ENCODE measurements at regions not wholly inside any gene's neighbourhood (a gene's known extent, or its start where the extent isn't known, plus 50 kb on each side); places are given as distances from the start of the nearest gene placed in this dataset.
"Not testable (repeated sequence)": the region's sequence is repeated elsewhere in the genome, so short reads cannot be mapped to it uniquely, and the experiment has no call there.

GRCh38 chr18:43744960-43745745 is 467.9 kb upstream of the SYT4 start:
- no peak for DNase-seq

GRCh38 chr18:43751203-43751602 is 473.9 kb upstream of the SYT4 start:
- no peak for DNase-seq

GRCh38 chr18:43751835-43752234 is 474.5 kb upstream of the SYT4 start:
- DNase-seq: no peak

GRCh38 chr18:43757273-43757672 is 480.0 kb upstream of the SYT4 start:
- no peak for DNase-seq

GRCh38 chr18:43758734-43759133 is 481.4 kb upstream of the SYT4 start:
- no peak for DNase-seq

- no peak for DNase-seq
These were observed 482.7 kb upstream of the SYT4 start for GRCh38 chr18:43760010-43760409.

- no peak for DNase-seq
These were observed 495.6 kb upstream of the SYT4 start for GRCh38 chr18:43772907-43773306.

- no peak for DNase-seq
These were observed 497.2 kb upstream of the SYT4 start for GRCh38 chr18:43774497-43774896.

- DNase-seq: no peak
These were observed 498.3 kb upstream of the SYT4 start for GRCh38 chr18:43775591-43775990.

- no peak for DNase-seq
These were observed 499.7 kb upstream of the SYT4 start for GRCh38 chr18:43776997-43777396.

- no peak for DNase-seq
These were observed 500.5 kb upstream of the SYT4 start for GRCh38 chr18:43777636-43778304.

- no peak for DNase-seq
These were observed 503.6 kb upstream of the SYT4 start for GRCh38 chr18:43780782-43781340.

- no peak for DNase-seq
These were observed 507.9 kb upstream of the SYT4 start for GRCh38 chr18:43785158-43785557.

GRCh38 chr18:43786893-43787292 is 509.6 kb upstream of the SYT4 start:
- DNase-seq: no peak

GRCh38 chr18:43787721-43788120 is 510.4 kb upstream of the SYT4 start:
- DNase-seq: not testable (repeated sequence)

GRCh38 chr18:43789234-43790000 is 512.1 kb upstream of the SYT4 start:
- no peak for DNase-seq

GRCh38 chr18:43793910-43794309 is 516.6 kb upstream of the SYT4 start:
- no peak for DNase-seq

- DNase-seq: no peak
These were observed 517.1 kb upstream of the SYT4 start for GRCh38 chr18:43794363-43794762.

- DNase-seq: no peak
These were observed 520.1 kb upstream of the SYT4 start for GRCh38 chr18:43797347-43797746.

- DNase-seq: peak; percentile 54 to 55
These were observed 523.3 kb upstream of the SYT4 start for GRCh38 chr18:43800584-43800983.

GRCh38 chr18:43805646-43806194 is 528.4 kb upstream of the SYT4 start:
- no peak for DNase-seq

GRCh38 chr18:43812627-43813026 is 535.3 kb upstream of the SYT4 start:
- no peak for DNase-seq

GRCh38 chr18:43819397-43819796 is 542.1 kb upstream of the SYT4 start:
- DNase-seq: no peak
